ENCODE measurements at regions not wholly inside any gene's neighbourhood (a gene's known extent, or its start where the extent isn't known, plus 50 kb on each side); places are given as distances from the start of the nearest gene placed in this dataset.
A peak's percentile ranks its signal among the peaks of the same experiment; 100 is the strongest.
"Not testable (repeated sequence)": the region's sequence is repeated elsewhere in the genome, so short reads cannot be mapped to it uniquely, and the experiment has no call there.

GRCh38 chr3:75506603-75507002, 157.5 kb upstream of the FRG2C start:
- WGBS, 3 donors, result 81 to 92% (median 90%) methylated on average over 21 of the region's 21 CpGs
- FAIRE-seq (no peak), DNase-seq (no peak)
- Histone ChIP-seq H3K36me3 (ENCODE audit: control insufficient read depth in 3 of 3, insufficient read depth in 2 of 3, low read depth in 1 of 3, low read length in 3 of 3) (no peaks in the 10 kb centered on the region), H3K4me1 (ENCODE audit: control insufficient read depth in 3 of 3, insufficient read depth in 2 of 3, low read depth in 1 of 3, low read length in 2 of 3) (peaks cover 0 to 6% (median 0%) of the 10 kb centered on the region in 3 donors), H3K9me3 (ENCODE audit: control insufficient read depth in 2 of 2, insufficient read depth in 1 of 2, low read depth in 1 of 2, low read length in 1 of 2) (peaks cover 0 to 26% of the 10 kb centered on the region in 2 donors), H3K27ac (ENCODE audit: low read depth in 1 of 3, low read length in 2 of 3) (no peak overlapping the region), H3K27me3 (ENCODE audit: control insufficient read depth in 3 of 3, insufficient read depth in 3 of 3, low read length in 3 of 3) (no peaks in the 10 kb centered on the region), H3K4me3 (ENCODE audit: low read depth in 1 of 3, low read length in 3 of 3) (no peak overlapping the region)

- not testable (repeated sequence) for H3K27ac ChIP-seq (ENCODE audit: low read depth in 1 of 3, low read length in 2 of 3); H3K4me1 ChIP-seq (ENCODE audit: control insufficient read depth in 3 of 3, insufficient read depth in 2 of 3, low read depth in 1 of 3, low read length in 2 of 3); H3K4me3 ChIP-seq (ENCODE audit: low read depth in 1 of 3, low read length in 3 of 3); FAIRE-seq; H3K36me3 ChIP-seq (ENCODE audit: control insufficient read depth in 3 of 3, insufficient read depth in 2 of 3, low read depth in 1 of 3, low read length in 3 of 3); H3K27me3 ChIP-seq (ENCODE audit: control insufficient read depth in 3 of 3, insufficient read depth in 3 of 3, low read length in 3 of 3); DNase-seq
- H3K9me3 ChIP-seq (ENCODE audit: control insufficient read depth in 2 of 2, insufficient read depth in 1 of 2, low read depth in 1 of 2, low read length in 1 of 2), result peaks cover 0 to 35% of the 10 kb centered on the region in 2 donors
- WGBS, 3 donors, result 91 to 96% (median 95%) methylated on average over 2 of the region's 2 CpGs
These were observed 156.2 kb upstream of the FRG2C start for GRCh38 chr3:75507956-75508355.

GRCh38 chr3:75527657-75528056, 136.5 kb upstream of the FRG2C start:
- DNase-seq; H3K27me3 ChIP-seq (ENCODE audit: control insufficient read depth in 3 of 3, insufficient read depth in 3 of 3, low read length in 3 of 3); H3K27ac ChIP-seq (ENCODE audit: low read depth in 1 of 3, low read length in 2 of 3); FAIRE-seq; H3K36me3 ChIP-seq (ENCODE audit: control insufficient read depth in 3 of 3, insufficient read depth in 2 of 3, low read depth in 1 of 3, low read length in 3 of 3); H3K4me1 ChIP-seq (ENCODE audit: control insufficient read depth in 3 of 3, insufficient read depth in 2 of 3, low read depth in 1 of 3, low read length in 2 of 3); H3K4me3 ChIP-seq (ENCODE audit: low read depth in 1 of 3, low read length in 3 of 3): not testable (repeated sequence)
- peaks cover 2 to 40% of the 10 kb centered on the region in 2 donors for H3K9me3 ChIP-seq (ENCODE audit: control insufficient read depth in 2 of 2, insufficient read depth in 1 of 2, low read depth in 1 of 2, low read length in 1 of 2)

GRCh38 chr3:75552095-75552494, 112.0 kb upstream of the FRG2C start:
- not testable (repeated sequence) for FAIRE-seq; H3K27ac ChIP-seq (ENCODE audit: low read depth in 1 of 3, low read length in 2 of 3); H3K9me3 ChIP-seq (ENCODE audit: control insufficient read depth in 2 of 2, insufficient read depth in 1 of 2, low read depth in 1 of 2, low read length in 1 of 2); H3K36me3 ChIP-seq (ENCODE audit: control insufficient read depth in 3 of 3, insufficient read depth in 2 of 3, low read depth in 1 of 3, low read length in 3 of 3); H3K4me1 ChIP-seq (ENCODE audit: control insufficient read depth in 3 of 3, insufficient read depth in 2 of 3, low read depth in 1 of 3, low read length in 2 of 3); H3K4me3 ChIP-seq (ENCODE audit: low read depth in 1 of 3, low read length in 3 of 3); H3K27me3 ChIP-seq (ENCODE audit: control insufficient read depth in 3 of 3, insufficient read depth in 3 of 3, low read length in 3 of 3)
- 48 to 57% (median 48%) methylated on average over 11 of the region's 11 CpGs for WGBS, 3 donors
- DNase-seq, result peak; percentile 19 to 30

GRCh38 chr3:75564427-75564826, 99.7 kb upstream of the FRG2C start:
- H3K4me3 ChIP-seq (ENCODE audit: low read depth in 1 of 3, low read length in 3 of 3); H3K27me3 ChIP-seq (ENCODE audit: control insufficient read depth in 3 of 3, insufficient read depth in 3 of 3, low read length in 3 of 3); DNase-seq; H3K36me3 ChIP-seq (ENCODE audit: control insufficient read depth in 3 of 3, insufficient read depth in 2 of 3, low read depth in 1 of 3, low read length in 3 of 3); FAIRE-seq; H3K27ac ChIP-seq (ENCODE audit: low read depth in 1 of 3, low read length in 2 of 3); H3K4me1 ChIP-seq (ENCODE audit: control insufficient read depth in 3 of 3, insufficient read depth in 2 of 3, low read depth in 1 of 3, low read length in 2 of 3); H3K9me3 ChIP-seq (ENCODE audit: control insufficient read depth in 2 of 2, insufficient read depth in 1 of 2, low read depth in 1 of 2, low read length in 1 of 2): not testable (repeated sequence)
- 78 to 86% (median 82%) methylated on average over 3 of the region's 3 CpGs for WGBS, 3 donors

GRCh38 chr3:75572303-75572702, 91.8 kb upstream of the FRG2C start:
- FAIRE-seq; H3K4me3 ChIP-seq (ENCODE audit: low read depth in 1 of 3, low read length in 3 of 3); DNase-seq; H3K27me3 ChIP-seq (ENCODE audit: control insufficient read depth in 3 of 3, insufficient read depth in 3 of 3, low read length in 3 of 3); H3K27ac ChIP-seq (ENCODE audit: low read depth in 1 of 3, low read length in 2 of 3); H3K4me1 ChIP-seq (ENCODE audit: control insufficient read depth in 3 of 3, insufficient read depth in 2 of 3, low read depth in 1 of 3, low read length in 2 of 3); H3K9me3 ChIP-seq (ENCODE audit: control insufficient read depth in 2 of 2, insufficient read depth in 1 of 2, low read depth in 1 of 2, low read length in 1 of 2); H3K36me3 ChIP-seq (ENCODE audit: control insufficient read depth in 3 of 3, insufficient read depth in 2 of 3, low read depth in 1 of 3, low read length in 3 of 3): not testable (repeated sequence)
- 70 to 80% (median 77%) methylated on average over 7 of the region's 7 CpGs for WGBS, 3 donors

GRCh38 chr3:75579091-75579490, 85.0 kb upstream of the FRG2C start:
- not testable (repeated sequence) for H3K9me3 ChIP-seq (ENCODE audit: control insufficient read depth in 2 of 2, insufficient read depth in 1 of 2, low read depth in 1 of 2, low read length in 1 of 2); H3K27me3 ChIP-seq (ENCODE audit: control insufficient read depth in 3 of 3, insufficient read depth in 3 of 3, low read length in 3 of 3); FAIRE-seq; DNase-seq; H3K4me3 ChIP-seq (ENCODE audit: low read depth in 1 of 3, low read length in 3 of 3); H3K27ac ChIP-seq (ENCODE audit: low read depth in 1 of 3, low read length in 2 of 3); H3K4me1 ChIP-seq (ENCODE audit: control insufficient read depth in 3 of 3, insufficient read depth in 2 of 3, low read depth in 1 of 3, low read length in 2 of 3); H3K36me3 ChIP-seq (ENCODE audit: control insufficient read depth in 3 of 3, insufficient read depth in 2 of 3, low read depth in 1 of 3, low read length in 3 of 3)
- WGBS, 3 donors, result 47 to 57% (median 52%) methylated on average over 8 to 10 of the region's 10 CpGs

GRCh38 chr3:75579536-75579935, 84.6 kb upstream of the FRG2C start:
- not testable (repeated sequence) for H3K27me3 ChIP-seq (ENCODE audit: control insufficient read depth in 3 of 3, insufficient read depth in 3 of 3, low read length in 3 of 3); H3K9me3 ChIP-seq (ENCODE audit: control insufficient read depth in 2 of 2, insufficient read depth in 1 of 2, low read depth in 1 of 2, low read length in 1 of 2); H3K36me3 ChIP-seq (ENCODE audit: control insufficient read depth in 3 of 3, insufficient read depth in 2 of 3, low read depth in 1 of 3, low read length in 3 of 3); H3K4me1 ChIP-seq (ENCODE audit: control insufficient read depth in 3 of 3, insufficient read depth in 2 of 3, low read depth in 1 of 3, low read length in 2 of 3); FAIRE-seq; H3K27ac ChIP-seq (ENCODE audit: low read depth in 1 of 3, low read length in 2 of 3)
- WGBS, 3 donors, result 2 to 5% (median 3%) methylated on average over 5 to 27 of the region's 27 CpGs
- peak in 1 of 2 donors; percentile 2 for DNase-seq
- peak overlapping the region in 1 of 3 donors; percentile 35 for H3K4me3 ChIP-seq (ENCODE audit: low read depth in 1 of 3, low read length in 3 of 3)

GRCh38 chr3:75579981-75580782, 83.9 kb upstream of the FRG2C start:
- not testable (repeated sequence) for FAIRE-seq; H3K27me3 ChIP-seq (ENCODE audit: control insufficient read depth in 3 of 3, insufficient read depth in 3 of 3, low read length in 3 of 3); H3K4me1 ChIP-seq (ENCODE audit: control insufficient read depth in 3 of 3, insufficient read depth in 2 of 3, low read depth in 1 of 3, low read length in 2 of 3); H3K9me3 ChIP-seq (ENCODE audit: control insufficient read depth in 2 of 2, insufficient read depth in 1 of 2, low read depth in 1 of 2, low read length in 1 of 2); H3K36me3 ChIP-seq (ENCODE audit: control insufficient read depth in 3 of 3, insufficient read depth in 2 of 3, low read depth in 1 of 3, low read length in 3 of 3); H3K27ac ChIP-seq (ENCODE audit: low read depth in 1 of 3, low read length in 2 of 3)
- WGBS, 3 donors, result 6 to 7% (median 6%) methylated on average over 37 to 67 of the region's 67 CpGs
- DNase-seq, result peak; percentile 1 to 53
- peak overlapping the region in 2 of 3 donors; percentile 25 to 35 for H3K4me3 ChIP-seq (ENCODE audit: low read depth in 1 of 3, low read length in 3 of 3)

All from small intestine (tissue), 7 donors.